Osteoblast (primary cell): ENCODE measurements at regions not wholly inside any gene's neighbourhood (a gene's known extent, or its start where the extent isn't known, plus 50 kb on each side); places are given as distances from the start of the nearest gene placed in this dataset.

ENCODE experiments used
- DNase-seq: peaks from one replicate; pipeline ENCODE4 v3.0.0; 2011; ENCODE audit warnings: low spot score, mixed read lengths; ENCODE audit not compliant: insufficient read length; ENCODE audit errors: missing footprints
- H2AFZ ChIP-seq: 2 replicates; pipeline ENCODE4 v1.6.0; 2011; ENCODE audit warnings: mild to moderate bottlenecking, low read length
- H3K27ac ChIP-seq: 2 replicates; pipeline ENCODE4 v1.5.1; 2011; ENCODE audit warnings: mild to moderate bottlenecking, low read depth, low read length, moderate library complexity
- H3K27me3 ChIP-seq: 2 replicates; pipeline ENCODE4 v1.6.0; 2012; ENCODE audit warnings: mild to moderate bottlenecking, control low read depth, inconsistent platforms, low read length, moderate library complexity; ENCODE audit not compliant: insufficient read depth
- H3K36me3 ChIP-seq: 2 replicates; pipeline ENCODE4 v1.5.1; 2011; ENCODE audit warnings: mild to moderate bottlenecking, low read length, control low read depth, moderate library complexity; ENCODE audit not compliant: insufficient read depth
- H3K4me1 ChIP-seq: 2 replicates; pipeline ENCODE4 v1.5.1; 2011; ENCODE audit warnings: mild to moderate bottlenecking, low read length, control low read depth, moderate library complexity; ENCODE audit not compliant: insufficient read depth
- H3K4me2 ChIP-seq: 2 replicates; pipeline ENCODE4 v1.6.0; 2011; ENCODE audit warnings: mild to moderate bottlenecking, low read length; ENCODE audit not compliant: insufficient read depth
- H3K4me3 ChIP-seq: fragments of 200-600 bp; sonication (generic); 3 replicates; pipeline ENCODE4 v1.5.1; 2012; ENCODE audit warnings: mild to moderate bottlenecking, low read length, inconsistent platforms; ENCODE audit not compliant: insufficient read depth
- H3K79me2 ChIP-seq: 2 replicates; pipeline ENCODE4 v1.6.0; 2012; ENCODE audit warnings: mild to moderate bottlenecking, low read length, control low read depth, inconsistent platforms; ENCODE audit not compliant: insufficient read depth
- H3K9me3 ChIP-seq: 2 replicates; pipeline ENCODE4 v1.5.1; 2011; ENCODE audit warnings: low read depth, low read length, control low read depth
- H4K20me1 ChIP-seq: 2 replicates; pipeline ENCODE4 v1.6.0; 2012; ENCODE audit warnings: mild to moderate bottlenecking, low read length, control low read depth; ENCODE audit not compliant: insufficient read depth
- CTCF ChIP-seq: IDR thresholded peaks from 2 replicates; pipeline ENCODE4 v1.5.1; 2011; ENCODE audit warnings: mild to moderate bottlenecking, low read depth, low read length, moderate library complexity; ENCODE audit errors: extremely low read depth

DNA sequence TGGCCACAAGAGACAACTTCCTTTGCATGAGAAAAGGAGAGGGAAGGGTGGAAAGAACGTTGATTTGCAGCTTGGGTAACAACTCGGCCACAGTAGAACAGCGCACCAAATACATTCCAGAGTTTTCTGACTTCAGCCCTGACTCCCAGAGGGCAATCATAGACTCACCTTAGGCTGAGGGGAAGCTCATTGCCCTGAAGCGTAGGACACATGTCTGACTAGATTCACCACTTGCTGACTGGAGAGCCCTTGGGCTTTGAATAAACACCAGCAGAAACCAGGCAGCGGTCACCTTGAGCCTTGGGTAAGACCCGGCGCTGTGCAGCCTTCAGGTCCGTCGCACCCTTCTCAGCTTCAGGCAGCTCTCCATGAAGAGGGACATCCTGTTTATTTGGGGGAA is 151.8 kb upstream of the GRIA4 start:
- no peak overlapping the region for H3K4me2 ChIP-seq
- H3K4me1 ChIP-seq, result no peaks in the 10 kb centered on the region
- no peaks in the 10 kb centered on the region for H3K36me3 ChIP-seq
- DNase-seq, result no peak
- H3K79me2 ChIP-seq, result no peaks in the 10 kb centered on the region
- H3K27me3 ChIP-seq, result no peaks in the 10 kb centered on the region
- no peak overlapping the region for H2AFZ ChIP-seq
- no peaks in the 10 kb centered on the region for H3K9me3 ChIP-seq
- no peaks in the 10 kb centered on the region for H4K20me1 ChIP-seq
- H3K27ac ChIP-seq, result no peak overlapping the region
- no peak overlapping the region for H3K4me3 ChIP-seq
- no peak for TF ChIP-seq CTCF

- H3K4me3 ChIP-seq, result no peak overlapping the region
- H3K79me2 ChIP-seq, result no peaks in the 10 kb centered on the region
- no peaks in the 10 kb centered on the region for H4K20me1 ChIP-seq
- H3K4me2 ChIP-seq, result no peak overlapping the region
- TF ChIP-seq CTCF, result no peak
- H3K27ac ChIP-seq, result no peak overlapping the region
- no peaks in the 10 kb centered on the region for H3K27me3 ChIP-seq
- DNase-seq, result no peak
- no peaks in the 10 kb centered on the region for H3K36me3 ChIP-seq
- no peaks in the 10 kb centered on the region for H3K4me1 ChIP-seq
- no peak overlapping the region for H2AFZ ChIP-seq
- no peaks in the 10 kb centered on the region for H3K9me3 ChIP-seq
These were observed 152.9 kb upstream of the GRIA4 start for GRCh38 chr11:105456950-105457349.

DNA sequence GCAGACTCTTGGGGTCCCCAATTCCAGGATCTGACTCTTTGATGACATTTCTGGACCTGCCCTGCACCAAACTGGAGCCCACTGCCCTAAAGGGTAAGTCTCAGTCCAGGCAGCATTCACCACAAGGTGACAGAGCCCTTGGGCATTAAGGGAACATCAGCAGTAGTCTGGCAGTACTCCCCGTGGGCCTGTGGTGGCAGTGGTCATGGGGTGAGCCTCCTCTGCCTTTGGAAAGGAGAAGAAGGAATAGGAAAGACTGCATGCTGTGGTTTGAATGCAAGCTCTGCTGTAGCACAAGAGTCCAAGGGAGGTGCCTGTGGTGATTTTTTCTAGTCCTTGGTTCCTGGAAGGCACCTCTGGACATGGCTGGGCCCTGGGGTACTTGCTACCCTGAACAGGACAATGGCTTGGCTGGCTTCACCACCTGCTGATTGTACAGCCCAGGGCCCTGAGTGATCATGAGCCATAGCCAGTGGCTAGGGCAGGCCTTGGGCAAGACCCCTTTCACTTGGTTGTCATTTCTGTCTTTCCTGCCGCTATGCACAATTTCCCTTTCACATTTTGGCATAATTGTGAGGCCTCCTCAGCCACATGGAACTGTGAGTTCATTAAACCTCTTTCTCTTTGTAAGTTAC is 160.7 kb upstream of the GRIA4 start:
- no peaks in the 10 kb centered on the region for H3K27me3 ChIP-seq
- no peaks in the 10 kb centered on the region for H3K9me3 ChIP-seq
- TF ChIP-seq CTCF, result no peak
- no peaks in the 10 kb centered on the region for H3K79me2 ChIP-seq
- no peak overlapping the region for H3K4me3 ChIP-seq
- no peaks in the 10 kb centered on the region for H4K20me1 ChIP-seq
- no peaks in the 10 kb centered on the region for H3K4me1 ChIP-seq
- H3K27ac ChIP-seq, result no peak overlapping the region
- H2AFZ ChIP-seq, result no peak overlapping the region
- no peaks in the 10 kb centered on the region for H3K36me3 ChIP-seq
- no peak for DNase-seq
- no peak overlapping the region for H3K4me2 ChIP-seq

DNA sequence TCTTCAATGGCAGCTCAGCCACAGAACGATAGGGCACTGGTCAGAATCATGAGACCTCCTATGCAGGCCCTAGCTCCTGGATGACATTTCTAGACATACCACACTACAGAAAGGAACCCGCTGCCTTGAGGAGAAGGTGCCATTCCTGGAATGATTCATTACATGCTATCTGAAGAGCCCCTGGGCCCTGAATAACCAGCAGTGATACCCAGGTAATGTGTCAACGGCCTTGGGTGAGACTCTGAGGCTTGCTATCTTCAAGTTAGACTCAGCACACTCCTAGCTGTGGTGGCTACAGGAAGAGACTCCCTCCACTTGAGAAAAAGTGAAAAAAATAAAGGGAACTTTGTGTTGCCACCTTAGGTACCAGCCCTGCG is 161.2 kb upstream of the GRIA4 start:
- Histone ChIP-seq H3K36me3 (no peaks in the 10 kb centered on the region), H3K9me3 (no peaks in the 10 kb centered on the region), H2AFZ (no peak overlapping the region), H3K27me3 (no peaks in the 10 kb centered on the region), H3K27ac (no peak overlapping the region), H3K4me2 (no peak overlapping the region), H3K79me2 (no peaks in the 10 kb centered on the region), H3K4me3 (no peak overlapping the region), H4K20me1 (no peaks in the 10 kb centered on the region), H3K4me1 (no peaks in the 10 kb centered on the region)
- TF ChIP-seq CTCF, result no peak
- no peak for DNase-seq
